H1 (cell line): ENCODE measurements at regions not wholly inside any gene's neighbourhood (a gene's known extent, or its start where the extent isn't known, plus 50 kb on each side); places are given as distances from the start of the nearest gene placed in this dataset.

Source experiments
- CTCF ChIA-PET: fragments of 300-600 bp; sonication (Branson Sonifier 250); formaldehyde crosslinking; loops from one replicate; lab custom pipeline; 2021; ENCODE audit not compliant: partially characterized antibody; lab: Charles Lee
- POLR2A ChIA-PET: fragments of 300-600 bp; sonication (Branson Sonifier 250); formaldehyde crosslinking; loops from one replicate; lab custom pipeline; 2021; ENCODE audit warnings: inconsistent platforms; ENCODE audit not compliant: partially characterized antibody; lab: Charles Lee
- DNase-seq, 2 experiments: peaks; one replicate each; pipeline versions ENCODE4 v3.0.0 to v3.0.0-alpha.2; 2010 to 2022; ENCODE audit warnings: low spot score in 2 of 2, low read depth in 1 of 2, mixed read lengths in 1 of 2
- FAIRE-seq: peaks from 2 replicates; lab custom pipeline; 2011; peaks lifted over from hg19 to GRCh38; lab: Jason Lieb, UNC
- H2AFZ ChIP-seq: 2 replicates; pipeline ENCODE4 v1.8.1; 2012; ENCODE audit warnings: low read length, inconsistent platforms
- H2AK5ac ChIP-seq: 2 replicates; pipeline ENCODE4 v1.6.1; 2013; ENCODE audit warnings: low read depth, low read length
- H2BK120ac ChIP-seq: replicated peaks from 2 replicates; pipeline ENCODE3; 2013; ENCODE audit warnings: low read depth, low read length, inconsistent platforms
- H2BK12ac ChIP-seq: 2 replicates; pipeline ENCODE4 v1.6.1; 2013; ENCODE audit warnings: low read depth, low read length
- H2BK15ac ChIP-seq: 2 replicates; pipeline ENCODE4 v1.6.1; 2013; ENCODE audit warnings: low read length
- H2BK20ac ChIP-seq: 2 replicates; pipeline ENCODE4 v1.6.1; 2013; ENCODE audit warnings: low read length
- H2BK5ac ChIP-seq: 2 replicates; pipeline ENCODE4 v1.6.1; 2013; ENCODE audit warnings: low read depth, low read length
- H3K14ac ChIP-seq: 2 replicates; pipeline ENCODE4 v1.6.1; 2013; ENCODE audit warnings: inconsistent platforms; ENCODE audit not compliant: insufficient read length
- H3K18ac ChIP-seq: 2 replicates; pipeline ENCODE4 v1.6.1; 2013; ENCODE audit warnings: low read length; ENCODE audit errors: extremely low read depth
- H3K23ac ChIP-seq: 2 replicates; pipeline ENCODE4 v1.6.1; 2013; ENCODE audit warnings: inconsistent platforms; ENCODE audit not compliant: insufficient read length
- H3K23me2 ChIP-seq: 2 replicates; pipeline ENCODE4 v1.6.1; 2013; ENCODE audit warnings: low read depth, low read length
- H3K27ac ChIP-seq: 2 replicates; pipeline ENCODE4 v1.6.1; 2011; ENCODE audit warnings: low read depth, low read length, inconsistent platforms
- H3K27me3 ChIP-seq, 4 experiments: replicated peaks in 1 of 4; 1 replicate in 1 of 4; 2 replicates in 3 of 4; pipeline versions ENCODE4 v1.6.1 to v1.8.1; 2011 to 2013; ENCODE audit warnings: low read length in 3 of 4, mild to moderate bottlenecking in 3 of 4, inconsistent platforms in 2 of 4, mixed read lengths in 2 of 4, moderate library complexity in 1 of 4; ENCODE audit not compliant: control insufficient read depth in 3 of 4, insufficient read depth in 3 of 4; ENCODE audit errors: extremely low read depth in 1 of 4
- H3K36me3 ChIP-seq, 4 experiments: 2 replicates each; pipeline versions ENCODE4 v1.6.1 to v1.8.1; 2011 to 2013; ENCODE audit warnings: mild to moderate bottlenecking in 4 of 4, low read length in 3 of 4, moderate library complexity in 2 of 4, control low read depth in 1 of 4, inconsistent platforms in 1 of 4; ENCODE audit not compliant: insufficient read depth in 4 of 4, control insufficient read depth in 2 of 4
- H3K4ac ChIP-seq: replicated peaks from 2 replicates; pipeline ENCODE3; 2013; ENCODE audit warnings: low read length, low read depth, mixed read lengths, inconsistent platforms; ENCODE audit not compliant: insufficient read length
- H3K4me1 ChIP-seq, 4 experiments: replicated peaks in 1 of 4; 1 replicate in 1 of 4; 2 replicates in 3 of 4; pipeline versions ENCODE4 v1.6.1 to v1.8.1; 2011 to 2013; ENCODE audit warnings: low read length in 3 of 4, inconsistent platforms in 2 of 4, mixed read lengths in 1 of 4; ENCODE audit not compliant: insufficient read depth in 4 of 4, control insufficient read depth in 3 of 4
- H3K4me2 ChIP-seq, 2 experiments: 2 replicates each; pipeline versions ENCODE4 v1.6.1 to v1.8.1; 2011 to 2013; ENCODE audit warnings: low read depth in 2 of 2, low read length in 2 of 2, control low read depth in 1 of 2, inconsistent platforms in 1 of 2, mild to moderate bottlenecking in 1 of 2; ENCODE audit not compliant: insufficient read depth in 1 of 2
- H3K4me3 ChIP-seq, 4 experiments: fragments of 200-600, 300-600 bp in 1 of 4; sonication (generic), shearing (Covaris generic), sonication (Bioruptor Twin) in 1 of 4; 2 replicates each; pipeline versions ENCODE4 v1.5.1 to v1.8.1; 2011 to 2016; ENCODE audit warnings: low read length in 4 of 4, low read depth in 3 of 4, control low read depth in 2 of 4, inconsistent platforms in 2 of 4, mild to moderate bottlenecking in 2 of 4, mixed read lengths in 1 of 4, moderate library complexity in 1 of 4; ENCODE audit not compliant: insufficient read depth in 2 of 4; ENCODE audit errors: extremely low read depth in 1 of 4
- H3K56ac ChIP-seq: replicated peaks from 2 replicates; pipeline ENCODE3; 2013; ENCODE audit warnings: low read depth, mild to moderate bottlenecking, mixed read lengths, low read length, inconsistent platforms; ENCODE audit not compliant: insufficient read length
- H3K79me1 ChIP-seq: 2 replicates; pipeline ENCODE4 v1.6.1; 2013; ENCODE audit warnings: low read depth, low read length, control low read depth
- H3K79me2 ChIP-seq, 2 experiments: 2 replicates each; pipeline versions ENCODE4 v1.6.1 to v1.8.1; 2012 to 2013; ENCODE audit warnings: low read length in 2 of 2, mild to moderate bottlenecking in 2 of 2, inconsistent platforms in 1 of 2; ENCODE audit not compliant: insufficient read depth in 2 of 2, control insufficient read depth in 1 of 2
- H3K9ac ChIP-seq, 4 experiments: replicated peaks in 1 of 4; 1 replicate in 1 of 4; 2 replicates in 3 of 4; pipeline versions ENCODE4 v1.6.1 to v1.8.1; 2011 to 2013; ENCODE audit warnings: low read depth in 3 of 4, low read length in 3 of 4, control low read depth in 2 of 4, mild to moderate bottlenecking in 2 of 4, moderate library complexity in 2 of 4, inconsistent platforms in 1 of 4; ENCODE audit errors: extremely low read depth in 1 of 4
- H3K9me3 ChIP-seq, 2 experiments: 2 replicates each; pipeline versions ENCODE4 v1.6.1 to v1.8.1; 2012 to 2013; ENCODE audit warnings: mild to moderate bottlenecking in 2 of 2, moderate library complexity in 2 of 2, control low read depth in 1 of 2, inconsistent platforms in 1 of 2, low read depth in 1 of 2, low read length in 1 of 2, mixed read lengths in 1 of 2; ENCODE audit not compliant: insufficient read depth in 2 of 2
- H4K20me1 ChIP-seq, 2 experiments: replicated peaks in 1 of 2; 2 replicates each; pipeline versions ENCODE3 to v1.8.1; 2011 to 2013; ENCODE audit warnings: inconsistent platforms in 2 of 2, low read length in 2 of 2, mild to moderate bottlenecking in 1 of 2; ENCODE audit not compliant: insufficient read depth in 2 of 2, control insufficient read depth in 1 of 2
- H4K5ac ChIP-seq: 2 replicates; pipeline ENCODE4 v1.6.1; 2013; ENCODE audit warnings: low read length, low read depth, mixed read lengths, inconsistent platforms; ENCODE audit not compliant: insufficient read length
- H4K8ac ChIP-seq: 2 replicates; pipeline ENCODE4 v1.8.0; 2013; ENCODE audit warnings: mild to moderate bottlenecking, moderate library complexity, low read length, inconsistent platforms; ENCODE audit not compliant: insufficient read depth; ENCODE audit errors: extremely low read depth
- H4K91ac ChIP-seq: replicated peaks from 2 replicates; pipeline ENCODE3; 2013; ENCODE audit warnings: low read length, mixed read lengths, inconsistent platforms; ENCODE audit not compliant: insufficient read length
- CHD2 ChIP-seq: IDR thresholded peaks from 2 replicates; pipeline ENCODE4 v1.6.1; 2012; ENCODE audit warnings: low read length, improper control_type of control experiment
- KDM4A ChIP-seq: IDR thresholded peaks from one replicate; pipeline ENCODE4 v1.7.1; 2012; ENCODE audit warnings: low read depth, mild to moderate bottlenecking, moderate library complexity, low read length, inconsistent platforms; ENCODE audit not compliant: severe bottlenecking
- MAFK ChIP-seq: IDR thresholded peaks from 2 replicates; pipeline ENCODE4 v1.6.1; 2012; ENCODE audit warnings: low read depth, mild to moderate bottlenecking, improper control_type of control experiment, low read length
- POU5F1 ChIP-seq: IDR thresholded peaks from 2 replicates; pipeline ENCODE4 v1.6.1; 2011; ENCODE audit warnings: low read depth, mild to moderate bottlenecking, low read length, moderate library complexity
- TAF7 ChIP-seq: optimal IDR thresholded peaks from 2 replicates; pipeline ENCODE3; 2011; ENCODE audit warnings: low read depth, mild to moderate bottlenecking, inconsistent platforms, low read length, moderate library complexity, borderline replicate concordance
- WGBS, 2 experiments: shearing (Covaris generic) in 1 of 2; methylation state at CpG; one replicate each; pipeline versions ENCODE4 v1.1.6 to v1.1.7; 2013 to 2015; ENCODE audit warnings: low lambda C conversion rate in 2 of 2, mixed read lengths in 2 of 2, inconsistent platforms in 1 of 2, low coverage in 1 of 2, missing lambda C conversion rate in 1 of 2; ENCODE audit not compliant: insufficient replicate concordance in 2 of 2, insufficient coverage in 1 of 2, insufficient read length in 1 of 2; ENCODE audit errors: extremely low coverage in 1 of 2, missing lambda C conversion rate in 1 of 2; 5-methylcytosine and 5-hydroxymethylcytosine counted together

- H3K9me3 ChIP-seq, result no peaks in the 10 kb centered on the region; a peak in 1 of 4 replicates
- H4K20me1 ChIP-seq, result no peaks in the 10 kb centered on the region
- no peak overlapping the region for H2BK5ac ChIP-seq
- H2AK5ac ChIP-seq, result no peak overlapping the region
- no peak overlapping the region for H4K91ac ChIP-seq
- H4K8ac ChIP-seq, result no peak overlapping the region
- WGBS, 2 experiments, result 71% methylated on average over 1 of the region's 1 CpG; no CpG with 5 or more reads in 1 of the 2 experiments
- H3K27ac ChIP-seq, result no peak overlapping the region
- no peak overlapping the region for H2BK15ac ChIP-seq
- H3K4me3 ChIP-seq, result no peak overlapping the region
- POLR2A ChIA-PET, result no interaction called here
- no peak overlapping the region for H2BK120ac ChIP-seq
- no peak overlapping the region for H3K14ac ChIP-seq
- no peaks in the 10 kb centered on the region for H3K79me2 ChIP-seq
- H3K4me2 ChIP-seq, result no peak overlapping the region
- H3K4me1 ChIP-seq, result no peaks in the 10 kb centered on the region
- no peaks in the 10 kb centered on the region for H3K36me3 ChIP-seq
- H3K4ac ChIP-seq, result no peak overlapping the region
- no peak overlapping the region for H3K56ac ChIP-seq
- no peaks in the 10 kb centered on the region for H3K27me3 ChIP-seq
- TF ChIP-seq POU5F1 (no peak), CHD2 (no peak), MAFK (no peak), TAF7 (no peak), KDM4A (no peak)
- H2BK20ac ChIP-seq, result no peak overlapping the region
- H3K18ac ChIP-seq, result no peak overlapping the region
- no peak overlapping the region for H3K23ac ChIP-seq
- no peak overlapping the region for H3K9ac ChIP-seq
- CTCF ChIA-PET, result interaction anchor here (0.8 to 1.2 kb wide), 2 partner anchors 12 to 53 kb away, joined by 3 read pairs; no protein-coding TSS in a partner anchor
- no peak overlapping the region for H2BK12ac ChIP-seq
- H4K5ac ChIP-seq, result no peak overlapping the region
- FAIRE-seq, result no peak
- H3K79me1 ChIP-seq, result no peaks in the 10 kb centered on the region
- H3K23me2 ChIP-seq, result no peaks in the 10 kb centered on the region
- DNase-seq, result no peak
- H2AFZ ChIP-seq, result no peak overlapping the region; the same call in 1 of the 2 replicates
These were observed 161.4 kb downstream of the TMEM200A start for GRCh38 chr6:130527173-130527572.
